Astrocyte of the spinal cord (primary cell): ENCODE measurements at regions not wholly inside any gene's neighbourhood (a gene's known extent, or its start where the extent isn't known, plus 50 kb on each side); places are given as distances from the start of the nearest gene placed in this dataset.
A peak's percentile ranks its signal among the peaks of the same experiment; 100 is the strongest.

Source experiments
- DNase-seq: peaks from one replicate; pipeline ENCODE4 v3.0.0; 2011; ENCODE audit warnings: low read depth, low spot score
- H3K4me3 ChIP-seq: 2 replicates; pipeline ENCODE4 v1.5.1; 2011; ENCODE audit warnings: low read depth, mild to moderate bottlenecking, low read length, moderate library complexity
- CTCF ChIP-seq: IDR thresholded peaks from 2 replicates; pipeline ENCODE4 v1.5.1; 2012; ENCODE audit warnings: low read depth, mild to moderate bottlenecking, low read length, inconsistent platforms
- in situ Hi-C: cut with HindIII; loops from 2 replicates; pipeline ENCODE4 v1.10.0; 2017; ENCODE audit warnings: low sequenced_read_pairs

GRCh38 chr13:107886118-107886517 is 329.2 kb downstream of the LIG4 start:
- no peak for DNase-seq
- H3K4me3 ChIP-seq, result no peak overlapping the region
- TF ChIP-seq CTCF, result no peak
- in situ Hi-C loops, result no loop called here

- no peak for TF ChIP-seq CTCF
- no peak overlapping the region for H3K4me3 ChIP-seq
- DNase-seq, result no peak
- in situ Hi-C loops, result no loop called here
Observed at GRCh38 chr13:107884564-107884963, 330.8 kb downstream of the LIG4 start.

GRCh38 chr13:107883561-107884175 is 331.7 kb downstream of the LIG4 start:
- peak; percentile 77 for DNase-seq
- no peak overlapping the region for H3K4me3 ChIP-seq
- in situ Hi-C loops, result no loop called here
- no peak for TF ChIP-seq CTCF

GRCh38 chr13:107882708-107883560 is 332.4 kb downstream of the LIG4 start:
- in situ Hi-C loops, result no loop called here
- no peak for DNase-seq

GRCh38 chr13:107881362-107881761 is 334.0 kb downstream of the LIG4 start:
- no peak overlapping the region for H3K4me3 ChIP-seq
- in situ Hi-C loops, result no loop called here
- no peak for TF ChIP-seq CTCF
- no peak for DNase-seq

More at GRCh38 chr13:107882708-107883560, 332.4 kb downstream of the LIG4 start:
- TF ChIP-seq CTCF, result no peak
- no peak overlapping the region for H3K4me3 ChIP-seq

- no peak overlapping the region for H3K4me3 ChIP-seq
- DNase-seq, result no peak
- in situ Hi-C loops, result no loop called here
- no peak for TF ChIP-seq CTCF
Observed at GRCh38 chr13:107874456-107874855, 340.9 kb downstream of the LIG4 start.
